K562 (cell line): ENCODE measurements at regions not wholly inside any gene's neighbourhood (a gene's known extent, or its start where the extent isn't known, plus 50 kb on each side); places are given as distances from the start of the nearest gene placed in this dataset.
"Not testable (repeated sequence)": the region's sequence is repeated elsewhere in the genome, so short reads cannot be mapped to it uniquely, and the experiment has no call there.

Experiments
- ATAC-seq: fragments of 200-7000 bp; cut with Tn5 transposase; 3 replicates; pipeline ENCODE4 v1.9.1; 2020; ENCODE audit warnings: moderate library complexity
- BruUV-seq: library from RNA; stranded (reverse); fragments of 400-500 nt; replicated peaks from 2 replicates; lab custom pipeline; 2021; lab: Mats Ljungman, UMichigan
- CTCF ChIA-PET: fragments of 300-600 bp; formaldehyde crosslinking; extraction: SDS; loops from one replicate; lab custom pipeline; 2021; ENCODE audit warnings: low intra/inter-chr PET ratio; lab: Yijun Ruan, JAX
- POLR2A ChIA-PET: fragments of 300-600, 350-650 bp; sonication (Branson Sonifier 250); formaldehyde crosslinking; extraction: SDS; loops from one replicate; lab custom pipeline; 2021; ENCODE audit warnings: antibody characterized with exemption, inconsistent platforms; lab: Yijun Ruan, JAX
- DNase-seq, 4 experiments: peaks; one replicate each; pipeline versions ENCODE4 v3.0.0 to v3.0.0-alpha.2; 2011 to 2018; ENCODE audit warnings: low spot score in 3 of 4, mixed read lengths in 3 of 4; ENCODE audit errors: extremely low read depth in 1 of 4
- FAIRE-seq: peaks from 2 replicates; lab custom pipeline; 2011; peaks lifted over from hg19 to GRCh38; lab: Jason Lieb, UNC
- H2AFZ ChIP-seq: 2 replicates; pipeline ENCODE4 v1.6.0; 2011; ENCODE audit warnings: low read depth, low read length, control low read depth, inconsistent platforms
- H3K27ac ChIP-seq: fragments of 200-600 bp; 3 replicates; pipeline ENCODE4 v1.8.0; 2011; ENCODE audit warnings: low read depth, mild to moderate bottlenecking, control low read depth, inconsistent platforms, low read length, moderate library complexity, mixed read lengths; ENCODE audit errors: extremely low read depth
- H3K27me3 ChIP-seq, 2 experiments: fragments of 300-600 bp in 1 of 2; 2 replicates in 1 of 2; 3 replicates in 1 of 2; pipeline versions ENCODE4 v1.6.0 to v1.8.0; 2011; ENCODE audit warnings: inconsistent platforms in 2 of 2, low read length in 2 of 2, mild to moderate bottlenecking in 1 of 2, mixed read lengths in 1 of 2, moderate library complexity in 1 of 2; ENCODE audit not compliant: control insufficient read depth in 2 of 2, insufficient read depth in 2 of 2
- H3K36me3 ChIP-seq: fragments of 300-600 bp; 3 replicates; pipeline ENCODE4 v1.8.0; 2011; ENCODE audit warnings: mild to moderate bottlenecking, low read length, inconsistent platforms; ENCODE audit not compliant: control insufficient read depth, insufficient read depth
- H3K4me1 ChIP-seq, 2 experiments: fragments of 200-600 bp in 1 of 2; replicated peaks in 1 of 2; 2 replicates in 1 of 2; 3 replicates in 1 of 2; pipeline versions ENCODE4 v1.5.1 to v1.8.0; 2011; ENCODE audit warnings: inconsistent platforms in 2 of 2, low read length in 2 of 2, mild to moderate bottlenecking in 1 of 2, mixed read lengths in 1 of 2, moderate library complexity in 1 of 2; ENCODE audit not compliant: control insufficient read depth in 2 of 2, insufficient read depth in 2 of 2
- H3K4me2 ChIP-seq: 2 replicates; pipeline ENCODE4 v1.6.1; 2011; ENCODE audit warnings: low read length, control low read depth, inconsistent platforms, mixed read lengths; ENCODE audit not compliant: insufficient read depth
- H3K4me3 ChIP-seq: fragments of 200-600 bp; sonication (generic), shearing (Covaris generic); 2 replicates; pipeline ENCODE4 v1.5.1; 2016; ENCODE audit warnings: control low read depth, inconsistent platforms
- H3K79me2 ChIP-seq: fragments of 200-600 bp; 3 replicates; pipeline ENCODE4 v1.8.0; 2011; ENCODE audit warnings: low read length, inconsistent platforms; ENCODE audit not compliant: control insufficient read depth, insufficient read depth
- H3K9ac ChIP-seq, 2 experiments: 2 replicates each; pipeline versions ENCODE4 v1.6.0 to v1.6.1; 2011; ENCODE audit warnings: low read depth in 2 of 2, low read length in 2 of 2, control low read depth in 1 of 2, inconsistent platforms in 1 of 2, mild to moderate bottlenecking in 1 of 2, mixed read lengths in 1 of 2; ENCODE audit not compliant: insufficient read depth in 1 of 2
- H3K9me1 ChIP-seq: one replicate; pipeline ENCODE4 v1.6.0; 2011; ENCODE audit warnings: inconsistent platforms, mild to moderate bottlenecking, low read length, moderate library complexity; ENCODE audit not compliant: control insufficient read depth, insufficient read depth
- H3K9me3 ChIP-seq: replicated peaks from 2 replicates; pipeline ENCODE4 v1.5.1; 2011; ENCODE audit warnings: low read depth, low read length, inconsistent platforms; ENCODE audit not compliant: control insufficient read depth, insufficient read depth
- H4K20me1 ChIP-seq: replicated peaks from 2 replicates; pipeline ENCODE4 v1.6.1; 2011; ENCODE audit warnings: low read length, inconsistent platforms, mixed read lengths; ENCODE audit not compliant: control insufficient read depth, insufficient read depth
- ATF1 ChIP-seq, 2 experiments: fragments of 450-650 bp in 1 of 2; IDR thresholded peaks; 2 replicates each; pipeline ENCODE4 v1.6.1; 2016; ENCODE audit warnings: missing compliant biosample characterization in 1 of 2, missing genetic modification characterization in 1 of 2
- CEBPB ChIP-seq: fragments of 450-650 bp; IDR thresholded peaks from 2 replicates; pipeline ENCODE4 v1.6.1; 2016; ENCODE audit warnings: missing genetic modification characterization, missing compliant biosample characterization
- PYGO2 ChIP-seq: fragments of 450-650 bp; IDR thresholded peaks from 2 replicates; pipeline ENCODE4 v1.6.1; 2016; ENCODE audit warnings: mild to moderate bottlenecking, missing genetic modification characterization, moderate library complexity, missing compliant biosample characterization
- SMAD1 ChIP-seq: fragments of 150-350 bp; IDR thresholded peaks from 2 replicates; pipeline ENCODE4 v1.6.1; 2014; ENCODE audit warnings: low read length, low read depth; ENCODE audit not compliant: partially characterized antibody
- TCF3 ChIP-seq: sonication (generic); formaldehyde crosslinking; IDR thresholded peaks from 2 replicates; pipeline ENCODE4 v1.4.0; 2020; ENCODE audit warnings: mild to moderate bottlenecking, missing genetic modification reagents
- ZNF384 ChIP-seq: IDR thresholded peaks from 2 replicates; pipeline ENCODE4 v1.6.1; 2012; ENCODE audit warnings: low read depth, low read length, improper control_type of control experiment
- WGBS: fragments of 100-300 bp; shearing (Covaris generic); methylation state at CpG from one replicate; pipeline ENCODE4 v1.1.6; 2016; ENCODE audit warnings: low coverage, mixed read lengths; ENCODE audit not compliant: insufficient coverage; ENCODE audit errors: missing lambda C conversion rate; 5-methylcytosine and 5-hydroxymethylcytosine counted together
- in situ Hi-C: fragments of 300-500 bp; cut with MboI; formaldehyde crosslinking; loops from 4 replicates; pipeline ENCODE4 v1.15.0; 2018; ENCODE audit warnings: inconsistent platforms, mixed read lengths
- intact Hi-C: fragments of 100-400 bp; cut with micrococcal nuclease; formaldehyde crosslinking; loops from 2 replicates; pipeline ENCODE4 v1.14.2; 2022
- TF ChIP-seq, protein P1 (sequence below): IDR thresholded peaks from 2 replicates; pipeline ENCODE4 v1.6.1; 2011; ENCODE audit not compliant: insufficient read length; ENCODE audit errors: extremely low read depth

DNA sequence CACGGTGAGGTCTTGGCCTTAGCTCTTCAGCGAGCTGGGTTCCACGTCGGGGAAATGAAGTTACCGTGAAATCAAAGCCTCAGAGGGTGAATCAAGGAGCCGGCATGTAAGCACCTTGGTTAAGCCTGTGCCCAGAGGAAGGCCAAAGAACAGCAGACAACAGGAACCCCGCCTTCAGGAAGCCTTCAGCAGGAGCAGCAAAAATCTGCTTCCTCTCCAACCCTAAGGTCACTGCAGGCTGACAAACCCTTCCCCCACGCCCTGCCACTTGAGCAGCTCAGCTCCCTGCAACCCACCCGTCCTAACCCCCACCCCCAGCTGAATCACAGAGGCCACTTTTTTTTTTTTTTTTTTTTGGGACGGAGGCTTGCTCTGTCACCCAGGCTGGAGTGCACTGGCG lies 72.9 kb upstream of the LTA4H start (continued):
- TF ChIP-seq SMAD1 (no peak), PYGO2 (tag) (no peak)
- TF ChIP-seq, protein P1, sequence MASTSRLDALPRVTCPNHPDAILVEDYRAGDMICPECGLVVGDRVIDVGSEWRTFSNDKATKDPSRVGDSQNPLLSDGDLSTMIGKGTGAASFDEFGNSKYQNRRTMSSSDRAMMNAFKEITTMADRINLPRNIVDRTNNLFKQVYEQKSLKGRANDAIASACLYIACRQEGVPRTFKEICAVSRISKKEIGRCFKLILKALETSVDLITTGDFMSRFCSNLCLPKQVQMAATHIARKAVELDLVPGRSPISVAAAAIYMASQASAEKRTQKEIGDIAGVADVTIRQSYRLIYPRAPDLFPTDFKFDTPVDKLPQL, result no peak

DNA sequence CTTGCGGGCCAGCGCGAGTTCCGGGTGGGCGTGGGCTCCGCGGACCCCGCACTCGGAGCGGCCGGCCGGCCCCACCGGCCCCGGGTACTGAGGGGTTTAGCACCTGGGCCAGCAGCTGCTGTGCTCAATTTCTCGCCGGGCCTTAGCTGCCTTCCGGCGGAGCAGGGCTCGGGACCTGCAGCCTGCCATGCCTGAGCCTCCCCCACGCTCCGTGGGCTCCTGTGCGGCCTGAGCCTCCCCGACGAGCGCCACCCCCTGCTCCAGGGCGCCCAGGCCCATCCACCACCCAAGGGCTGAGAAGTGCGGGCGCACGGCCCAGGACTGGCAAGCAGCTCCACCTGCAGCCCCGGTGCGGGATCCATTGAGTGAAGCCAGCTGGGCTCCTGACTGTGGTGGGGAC lies 73.6 kb upstream of the LTA4H start:
- FAIRE-seq, POLR2A ChIA-PET, CTCF ChIA-PET: not testable (repeated sequence)

DNA sequence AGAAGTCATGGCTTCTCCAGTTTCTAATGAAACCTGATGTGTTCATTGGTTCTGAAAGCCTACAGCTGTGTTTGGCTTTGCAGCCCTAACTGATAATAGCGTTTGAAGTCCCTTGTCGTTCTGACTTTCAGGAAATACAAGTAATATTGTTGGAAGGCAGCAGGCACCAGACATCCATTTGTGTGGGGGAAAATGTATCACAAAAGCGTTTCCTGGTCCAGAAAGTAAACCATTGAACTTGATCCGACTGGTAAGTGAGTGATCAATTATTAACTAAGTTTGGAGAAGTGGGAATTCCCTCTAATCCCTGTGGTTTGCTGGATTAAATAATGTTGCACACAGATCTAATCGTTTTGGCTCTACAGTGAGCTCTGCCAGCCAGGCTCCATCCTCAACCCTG lies 77.3 kb upstream of the LTA4H start:
- Histone ChIP-seq H3K36me3 (no peaks in the 10 kb centered on the region), H3K9me1 (no peaks in the 10 kb centered on the region), H3K4me2 (no peak overlapping the region), H3K27me3 (peaks cover 0 to 16% of the 10 kb centered on the region in 2 experiments; a peak in 2 of 5 replicates), H3K9me3 (no peaks in the 10 kb centered on the region), H3K27ac (no peak overlapping the region), H3K79me2 (no peaks in the 10 kb centered on the region), H3K4me1 (no peaks in the 10 kb centered on the region; a peak in 2 of 5 replicates), H2AFZ (no peak overlapping the region), H3K4me3 (no peak overlapping the region), H4K20me1 (no peaks in the 10 kb centered on the region), H3K9ac (no peak overlapping the region)
- in situ Hi-C loops, result no loop called here
- ChIA-PET POLR2A (no interaction called here), CTCF (no interaction called here)
- FAIRE-seq, result no peak
- TF ChIP-seq TCF3 (CRISPR knock-in tag) (no peak), ATF1 (CRISPR knock-in tag; IDR thresholded peaks at IDR 0.05) (no peak), ATF1 (tag; IDR thresholded peaks at IDR 0.05) (no peak), CEBPB (no peak), ZNF384 (no peak)
- DNase-seq, result no peak
- no peak for ATAC-seq
- intact Hi-C loops, result no loop called here
- BruUV-seq, result no TSS peak
- WGBS, result 4% methylated on average over 5 of the region's 5 CpGs

More for the DNA sequence above, 73.6 kb upstream of the LTA4H start:
- H3K4me3 ChIP-seq, H3K4me2 ChIP-seq, ATAC-seq, H3K9ac ChIP-seq, H3K4me1 ChIP-seq, H3K27ac ChIP-seq, BruUV-seq, H3K36me3 ChIP-seq, H3K9me1 ChIP-seq, H2AFZ ChIP-seq, DNase-seq, intact Hi-C loops, H3K79me2 ChIP-seq, H3K9me3 ChIP-seq, in situ Hi-C loops, H4K20me1 ChIP-seq: not testable (repeated sequence)
- WGBS, result 98% methylated on average over 5 of the region's 31 CpGs
- peaks cover 0 to 16% of the 10 kb centered on the region in 2 experiments; a peak in 1 of 5 replicates for H3K27me3 ChIP-seq
